ENCODE measurements at regions not wholly inside any gene's neighbourhood (a gene's known extent, or its start where the extent isn't known, plus 50 kb on each side); places are given as distances from the start of the nearest gene placed in this dataset.

- H2AFZ ChIP-seq (ENCODE audit: low read depth, low read length, poor library complexity, severe bottlenecking): no peak overlapping the region
- H3K27ac ChIP-seq (ENCODE audit: low read depth, low read length): no peak overlapping the region
- no peak overlapping the region for H3K4me3 ChIP-seq (replicated peaks in 1 of 2; ENCODE audit: low read depth in 1 of 2, low read length in 2 of 2)
- intact Hi-C loops (cut with micrococcal nuclease): no loop called here
- ATAC-seq (no peak), DNase-seq (ENCODE audit: low read depth, low spot score) (no peak)
- CTCF ChIA-PET: no interaction called here
- no peaks in the 10 kb centered on the region for H4K20me1 ChIP-seq (ENCODE audit: insufficient read depth)
- H3K79me2 ChIP-seq (ENCODE audit: insufficient read depth, low read length): no peaks in the 10 kb centered on the region
- no peak overlapping the region for H3K9ac ChIP-seq (ENCODE audit: low read length)
- no peaks in the 10 kb centered on the region for H3K4me1 ChIP-seq (ENCODE audit: control insufficient read depth in 1 of 2, insufficient read depth in 2 of 2, low read length in 2 of 2)
- H3K36me3 ChIP-seq (ENCODE audit: control insufficient read depth in 1 of 2, insufficient read depth in 2 of 2, low read length in 2 of 2): no peaks in the 10 kb centered on the region
- RAD21 ChIA-PET (ENCODE audit: low non-redundant PET in 1 of 2, low total read pairs in 2 of 2, uncharacterized antibody in 2 of 2, unreplicated experiment in 2 of 2): no interaction called here
- POLR2A ChIA-PET: no interaction called here
- TF ChIP-seq RAD21 (IDR thresholded peaks at IDR 0.05; ENCODE audit: low read depth): no peak
- TF ChIP-seq ZNF274 (IDR thresholded peaks at IDR 0.05; ENCODE audit: low read depth, low read length): no peak
- TF ChIP-seq CEBPB (IDR thresholded peaks at IDR 0.05; ENCODE audit: low read depth): no peak
- TF ChIP-seq FOSL1 (IDR thresholded peaks at IDR 0.05; ENCODE audit: low read depth): no peak
- TF ChIP-seq SP1 (IDR thresholded peaks at IDR 0.05; ENCODE audit: low read depth): no peak
- TF ChIP-seq SIN3A (IDR thresholded peaks at IDR 0.05; ENCODE audit: low read depth): no peak
- no peak for TF ChIP-seq ZBTB33 (IDR thresholded peaks at IDR 0.05; ENCODE audit: extremely low read depth, insufficient replicate concordance, low read length)
- TF ChIP-seq ZFX (IDR thresholded peaks at IDR 0.05): no peak
- TF ChIP-seq JUND (IDR thresholded peaks at IDR 0.05): no peak
- no peak for TF ChIP-seq MAX (IDR thresholded peaks at IDR 0.05)
- no peak for TF ChIP-seq ELF1 (IDR thresholded peaks at IDR 0.05; ENCODE audit: borderline replicate concordance, low read depth)
- no peak for TF ChIP-seq EZH2phosphoT487 (IDR thresholded peaks at IDR 0.05; ENCODE audit: borderline replicate concordance)
- no peak for TF ChIP-seq CBX3 (IDR thresholded peaks at IDR 0.05; ENCODE audit: low read depth)
- TF ChIP-seq SRF (IDR thresholded peaks at IDR 0.05; ENCODE audit: low read depth): no peak
- no peak for TF ChIP-seq REST (IDR thresholded peaks at IDR 0.05; ENCODE audit: low read depth)
- no peak for TF ChIP-seq ATF3 (IDR thresholded peaks at IDR 0.05)
- no peak for TF ChIP-seq EZH2 (IDR thresholded peaks at IDR 0.05)
- BruUV-seq (replicated peaks): no TSS peak
- no peak overlapping the region for H3K4me2 ChIP-seq (ENCODE audit: low read length)
- no peaks in the 10 kb centered on the region for H3K9me3 ChIP-seq (ENCODE audit: control insufficient read depth in 1 of 2, insufficient read depth in 1 of 2, low read depth in 1 of 2, low read length in 2 of 2)
- no peaks in the 10 kb centered on the region for H3K9me2 ChIP-seq (ENCODE audit: insufficient read depth)
- no peaks in the 10 kb centered on the region for H3K27me3 ChIP-seq (ENCODE audit: insufficient read depth, low read length)
Observed at GRCh38 chr20:56764671-56765070, 135.6 kb downstream of the TFAP2C start.
